Uterus (tissue), 2 donors: ENCODE measurements at regions not wholly inside any gene's neighbourhood (a gene's known extent, or its start where the extent isn't known, plus 50 kb on each side); places are given as distances from the start of the nearest gene placed in this dataset.

Experiments
- CTCF ChIP-seq, 4 experiments: fragments of 200-600 bp in 2 of 4; fragments of 450-650 bp in 2 of 4; sonication (generic) in 2 of 4; IDR thresholded peaks; one replicate each; pipeline ENCODE4 v1.5.1; 2016 to 2019; ENCODE audit warnings: antibody characterized with exemption in 4 of 4, mild to moderate bottlenecking in 2 of 4, moderate library complexity in 1 of 4
- POLR2A ChIP-seq, 2 donors: fragments of 450-650 bp; IDR thresholded peaks; one replicate each; pipeline ENCODE4 v1.6.1; 2016; ENCODE audit warnings: antibody characterized with exemption in 2 of 2, mild to moderate bottlenecking in 1 of 2, moderate library complexity in 1 of 2

GRCh38 chr7:52540041-52540440 is 495.4 kb upstream of the POM121L12 start:
- TF ChIP-seq CTCF (IDR thresholded peaks at IDR 0.05) = no peak
- TF ChIP-seq POLR2A (IDR thresholded peaks at IDR 0.05) = no peak
